ENCODE measurements at regions not wholly inside any gene's neighbourhood (a gene's known extent, or its start where the extent isn't known, plus 50 kb on each side); places are given as distances from the start of the nearest gene placed in this dataset.

DNA sequence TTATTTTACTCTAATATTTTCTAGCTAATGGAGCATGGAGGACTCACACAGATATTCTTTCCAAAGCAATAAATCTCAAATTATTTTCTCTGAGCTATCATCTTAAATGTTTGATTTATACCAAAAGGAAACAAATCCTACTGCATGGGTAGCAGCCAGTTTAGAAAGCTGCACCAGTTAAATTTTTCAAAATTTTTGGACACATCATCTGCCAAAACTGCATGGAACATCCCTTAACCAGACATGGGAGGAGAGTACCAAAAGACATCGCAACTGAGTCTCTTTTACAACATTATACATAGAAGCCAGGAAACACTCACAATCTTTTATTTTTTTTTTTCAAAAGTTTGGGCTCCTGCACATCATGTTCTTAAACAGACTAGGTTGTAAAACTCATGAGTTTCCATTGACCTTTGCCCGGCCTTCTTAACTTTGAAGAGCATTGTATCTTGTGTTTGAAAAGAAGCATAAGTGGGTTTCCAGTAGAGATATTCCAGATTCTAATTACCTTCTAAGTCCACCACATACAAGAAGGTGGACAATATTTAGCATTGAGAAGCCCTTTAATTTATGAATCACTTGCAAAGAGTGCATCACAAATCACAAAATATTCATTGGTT is 87.7 kb upstream of the HMGCLL1 start:
- H3K36me3 ChIP-seq (ENCODE audit: control insufficient read depth in 2 of 2, insufficient read depth in 1 of 2, low read length in 2 of 2) = no peaks in the 10 kb centered on the region
- CTCF ChIA-PET = interaction anchor here (0.7 to 1.5 kb wide), 2 partner anchors 13 to 184 kb away, joined by 4 to 6 read pairs; no protein-coding TSS in a partner anchor
- no peaks in the 10 kb centered on the region for H3K9me3 ChIP-seq (ENCODE audit: control insufficient read depth, insufficient read depth, low read depth, low read length)
- no peaks in the 10 kb centered on the region for H3K4me1 ChIP-seq (ENCODE audit: control insufficient read depth, insufficient read depth, low read length)
- no peak overlapping the region for H3K4me3 ChIP-seq (ENCODE audit: low read depth, low read length)
- POLR2A ChIA-PET = no interaction called here
- no peak overlapping the region for H3K27ac ChIP-seq (ENCODE audit: extremely low read depth, low read depth, low read length)
- TF ChIP-seq ZNF433 (tag by site-specific recombination; IDR thresholded peaks at IDR 0.05; ENCODE audit: low read depth) (no peak), ZNF514 (tag by site-specific recombination; IDR thresholded peaks at IDR 0.05) (no peak), ZBTB7A (tag by site-specific recombination; IDR thresholded peaks at IDR 0.05; ENCODE audit: low read depth) (no peak), ZNF341 (tag by site-specific recombination; IDR thresholded peaks at IDR 0.05; ENCODE audit: low read depth) (no peak), ZNF830 (tag by site-specific recombination; IDR thresholded peaks at IDR 0.05; ENCODE audit: low read depth) (no peak)

DNA sequence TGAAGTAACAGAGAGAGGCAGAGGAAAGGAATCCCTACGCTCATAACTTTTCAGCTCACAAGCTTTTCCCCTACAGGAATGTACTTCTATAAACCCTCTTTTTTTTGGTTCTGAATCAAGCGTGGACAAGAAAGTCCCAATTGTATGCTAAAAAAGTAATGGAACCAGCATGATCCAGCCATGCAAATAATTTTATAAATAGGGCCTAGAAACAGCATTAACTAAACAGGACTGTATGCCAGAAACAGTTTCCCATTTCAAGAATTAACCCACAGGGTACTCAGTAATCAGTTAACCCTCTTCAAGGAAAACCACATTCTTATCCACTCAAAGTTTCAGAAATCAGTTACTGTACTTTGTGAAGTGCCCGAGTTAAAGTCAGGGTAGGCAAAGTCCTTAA is 87.0 kb upstream of the HMGCLL1 start:
- no peak for TF ChIP-seq ZNF596 (tag by site-specific recombination; IDR thresholded peaks at IDR 0.05)
- no peak for TF ChIP-seq ZIC2 (tag by site-specific recombination; IDR thresholded peaks at IDR 0.05)
- TF ChIP-seq ZNF112 (tag by site-specific recombination; IDR thresholded peaks at IDR 0.05) = no peak
- TF ChIP-seq ZNF677 (tag by site-specific recombination; IDR thresholded peaks at IDR 0.05) = no peak
- TF ChIP-seq ZNF555 (tag by site-specific recombination; conservative IDR thresholded peaks at IDR 0.05) = no peak
- TF ChIP-seq, protein P1, sequence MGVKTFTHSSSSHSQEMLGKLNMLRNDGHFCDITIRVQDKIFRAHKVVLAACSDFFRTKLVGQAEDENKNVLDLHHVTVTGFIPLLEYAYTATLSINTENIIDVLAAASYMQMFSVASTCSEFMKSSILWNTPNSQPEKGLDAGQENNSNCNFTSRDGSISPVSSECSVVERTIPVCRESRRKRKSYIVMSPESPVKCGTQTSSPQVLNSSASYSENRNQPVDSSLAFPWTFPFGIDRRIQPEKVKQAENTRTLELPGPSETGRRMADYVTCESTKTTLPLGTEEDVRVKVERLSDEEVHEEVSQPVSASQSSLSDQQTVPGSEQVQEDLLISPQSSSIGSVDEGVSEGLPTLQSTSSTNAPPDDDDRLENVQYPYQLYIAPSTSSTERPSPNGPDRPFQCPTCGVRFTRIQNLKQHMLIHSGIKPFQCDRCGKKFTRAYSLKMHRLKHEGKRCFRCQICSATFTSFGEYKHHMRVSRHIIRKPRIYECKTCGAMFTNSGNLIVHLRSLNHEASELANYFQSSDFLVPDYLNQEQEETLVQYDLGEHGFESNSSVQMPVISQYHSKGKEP (tag by site-specific recombination; IDR thresholded peaks at IDR 0.05) = no peak
- no peak for TF ChIP-seq ZNF24 (tag by site-specific recombination; IDR thresholded peaks at IDR 0.05)
- TF ChIP-seq ZNF324 (tag by site-specific recombination; IDR thresholded peaks at IDR 0.05) = no peak
- no peak for TF ChIP-seq KLF7 (tag by site-specific recombination; IDR thresholded peaks at IDR 0.05; ENCODE audit: borderline replicate concordance)
- no peak for TF ChIP-seq ZNF311 (tag by site-specific recombination; IDR thresholded peaks at IDR 0.05; ENCODE audit: borderline replicate concordance)
- TF ChIP-seq ZNF211 (tag by site-specific recombination; IDR thresholded peaks at IDR 0.05; ENCODE audit: low read depth) = no peak
- no peak for TF ChIP-seq ZSCAN23 (tag by site-specific recombination; IDR thresholded peaks at IDR 0.05)
- TF ChIP-seq ZBTB20 (tag by site-specific recombination; IDR thresholded peaks at IDR 0.05) = no peak
- no peak for TF ChIP-seq MZF1 (tag by site-specific recombination; IDR thresholded peaks at IDR 0.05; ENCODE audit: borderline replicate concordance)
- no peak for TF ChIP-seq ZNF747 (tag by site-specific recombination; IDR thresholded peaks at IDR 0.05)
- TF ChIP-seq ZFP37 (tag by site-specific recombination; IDR thresholded peaks at IDR 0.05) = no peak
- no peak for TF ChIP-seq SP7 (tag by site-specific recombination; IDR thresholded peaks at IDR 0.05)
- Histone ChIP-seq H3K4me3 (ENCODE audit: low read depth, low read length) (no peak overlapping the region), H3K4me1 (ENCODE audit: control insufficient read depth, insufficient read depth, low read length) (no peaks in the 10 kb centered on the region), H3K36me3 (ENCODE audit: control insufficient read depth in 2 of 2, insufficient read depth in 1 of 2, low read length in 2 of 2) (no peaks in the 10 kb centered on the region), H3K27ac (ENCODE audit: extremely low read depth, low read depth, low read length) (no peak overlapping the region), H3K9me3 (ENCODE audit: control insufficient read depth, insufficient read depth, low read depth, low read length) (no peaks in the 10 kb centered on the region)
- CTCF ChIA-PET = interaction anchor here (0.7 to 1.5 kb wide), 3 partner anchors 11 to 257 kb away, joined by 3 to 4 read pairs (median 3); no protein-coding TSS in a partner anchor
- POLR2A ChIA-PET = no interaction called here

Data from HEK293 (cell line).